K562 (cell line): ENCODE measurements at regions not wholly inside any gene's neighbourhood (a gene's known extent, or its start where the extent isn't known, plus 50 kb on each side); places are given as distances from the start of the nearest gene placed in this dataset.

Source experiments
- CTCF ChIP-seq, 3 experiments: IDR thresholded peaks in 2 of 3; conservative IDR thresholded peaks in 1 of 3; 2 replicates each; pipeline ENCODE4 v1.5.1; 2011 to 2012; ENCODE audit warnings: low read length in 3 of 3, mild to moderate bottlenecking in 3 of 3, control low read depth in 2 of 3, improper control_type of control experiment in 1 of 3, inconsistent platforms in 1 of 3, low read depth in 1 of 3, mixed read lengths in 1 of 3, moderate library complexity in 1 of 3; ENCODE audit not compliant: insufficient read depth in 2 of 3
- CXXC5 ChIP-seq: fragments of 250-450 bp; sonication (Bioruptor Pico); IDR thresholded peaks from 2 replicates; pipeline ENCODE4 v1.8.0; 2022; ENCODE audit warnings: inconsistent platforms, mild to moderate bottlenecking, moderate library complexity
- DEAF1 ChIP-seq: fragments of 450-650 bp; formaldehyde crosslinking; IDR thresholded peaks from 2 replicates; pipeline ENCODE4 v1.4.0; 2020; ENCODE audit warnings: mild to moderate bottlenecking, moderate library complexity
- ETV1 ChIP-seq: fragments of 450-650 bp; conservative IDR thresholded peaks from 2 replicates; pipeline ENCODE4 v1.6.1; 2016; ENCODE audit warnings: missing genetic modification characterization, control low read depth, low read depth, missing compliant biosample characterization
- FOXK2 ChIP-seq, 2 experiments: fragments of 450-650 bp; IDR thresholded peaks in 1 of 2; conservative IDR thresholded peaks in 1 of 2; 2 replicates each; pipeline ENCODE4 v1.6.1; 2016; ENCODE audit warnings: low read depth in 2 of 2, mild to moderate bottlenecking in 1 of 2
- GABPB1 ChIP-seq: sonication (generic); formaldehyde crosslinking; IDR thresholded peaks from 2 replicates; pipeline ENCODE4 v1.8.0; 2022; ENCODE audit warnings: mild to moderate bottlenecking, missing genetic modification reagents
- KHSRP ChIP-seq: fragments of 450-650 bp; IDR thresholded peaks from 2 replicates; pipeline ENCODE4 v1.6.1; 2017
- L3MBTL2 ChIP-seq: fragments of 450-650 bp; IDR thresholded peaks from 2 replicates; pipeline ENCODE4 v1.6.1; 2016; ENCODE audit warnings: mild to moderate bottlenecking, moderate library complexity
- OTX1 ChIP-seq: fragments of 450-650 bp; formaldehyde crosslinking; IDR thresholded peaks from 2 replicates; pipeline ENCODE4 v1.4.0; 2022; ENCODE audit warnings: mild to moderate bottlenecking
- SIRT6 ChIP-seq: IDR thresholded peaks from one replicate; pipeline ENCODE4 v1.6.1; 2012; ENCODE audit warnings: low read depth, mild to moderate bottlenecking, control low read depth, inconsistent platforms, low read length, moderate library complexity
- SREBF2 ChIP-seq: sonication (generic); formaldehyde crosslinking; IDR thresholded peaks from 2 replicates; pipeline ENCODE4 v1.4.0; 2020; ENCODE audit warnings: mild to moderate bottlenecking, missing genetic modification reagents
- ZNF407 ChIP-seq: fragments of 450-650 bp; IDR thresholded peaks from 2 replicates; pipeline ENCODE4 v1.6.1; 2016; ENCODE audit warnings: low read depth
- ZSCAN29 ChIP-seq: fragments of 450-650 bp; IDR thresholded peaks from 2 replicates; pipeline ENCODE4 v1.6.1; 2017

- TF ChIP-seq ZNF407 (no peak), SREBF2 (CRISPR knock-in tag) (no peak), KHSRP (no peak), CTCF (IDR thresholded peaks at IDR 0.05 in 2 of 3, conservative IDR thresholded peaks at IDR 0.05 in 1 of 3; ENCODE audit: insufficient read depth in 2 of 3, low read depth in 1 of 3, low read length in 3 of 3) (peak; percentile 87 to 94 (median 89)), SIRT6 (no peak), ZSCAN29 (no peak), ETV1 (tag) (peak; percentile 73), CXXC5 (CRISPR knock-in tag) (0 out of 2 replicates have a peak, but pooled peaks have one; percentile 18), OTX1 (CRISPR knock-in tag) (no peak), L3MBTL2 (no peak), DEAF1 (CRISPR knock-in tag) (peak; percentile 71), GABPB1 (no peak), FOXK2 (conservative IDR thresholded peaks at IDR 0.05 in 1 of 2, IDR thresholded peaks at IDR 0.05 in 1 of 2; ENCODE audit: low read depth in 2 of 2) (no peak)
Measured at GRCh38 chr3:10738688-10739372, 77.2 kb upstream of the SLC6A11 start (continued).
